Embryonic facial prominence (tissue), 1 donor: ENCODE measurements at regions not wholly inside any gene's neighbourhood (a gene's known extent, or its start where the extent isn't known, plus 50 kb on each side); places are given as distances from the start of the nearest gene placed in this dataset.

Source experiments
- DNase-seq: peaks from one replicate; pipeline ENCODE4 v3.0.0-alpha.2; 2016; ENCODE audit errors: extremely low spot score

DNA sequence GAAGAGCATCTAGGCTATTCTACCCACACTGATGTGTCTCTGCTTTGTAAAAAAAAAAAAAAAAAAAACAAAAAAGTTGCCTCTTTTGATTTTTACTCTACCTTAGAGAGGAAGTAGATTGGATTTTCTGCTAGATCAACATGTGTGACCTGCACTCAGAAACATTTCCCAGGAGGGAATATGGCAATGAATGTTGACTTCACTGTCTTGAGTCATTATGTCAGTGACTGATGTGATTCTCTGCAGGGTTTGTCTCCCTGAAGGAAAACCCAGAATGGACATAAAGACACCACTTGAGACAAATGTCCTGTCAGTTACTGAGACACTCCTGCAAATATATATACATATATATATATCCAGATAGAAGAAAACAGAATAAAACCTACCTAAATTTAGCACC, 370.3 kb downstream of the BMPER start:
- DNase-seq, result no peak

DNA sequence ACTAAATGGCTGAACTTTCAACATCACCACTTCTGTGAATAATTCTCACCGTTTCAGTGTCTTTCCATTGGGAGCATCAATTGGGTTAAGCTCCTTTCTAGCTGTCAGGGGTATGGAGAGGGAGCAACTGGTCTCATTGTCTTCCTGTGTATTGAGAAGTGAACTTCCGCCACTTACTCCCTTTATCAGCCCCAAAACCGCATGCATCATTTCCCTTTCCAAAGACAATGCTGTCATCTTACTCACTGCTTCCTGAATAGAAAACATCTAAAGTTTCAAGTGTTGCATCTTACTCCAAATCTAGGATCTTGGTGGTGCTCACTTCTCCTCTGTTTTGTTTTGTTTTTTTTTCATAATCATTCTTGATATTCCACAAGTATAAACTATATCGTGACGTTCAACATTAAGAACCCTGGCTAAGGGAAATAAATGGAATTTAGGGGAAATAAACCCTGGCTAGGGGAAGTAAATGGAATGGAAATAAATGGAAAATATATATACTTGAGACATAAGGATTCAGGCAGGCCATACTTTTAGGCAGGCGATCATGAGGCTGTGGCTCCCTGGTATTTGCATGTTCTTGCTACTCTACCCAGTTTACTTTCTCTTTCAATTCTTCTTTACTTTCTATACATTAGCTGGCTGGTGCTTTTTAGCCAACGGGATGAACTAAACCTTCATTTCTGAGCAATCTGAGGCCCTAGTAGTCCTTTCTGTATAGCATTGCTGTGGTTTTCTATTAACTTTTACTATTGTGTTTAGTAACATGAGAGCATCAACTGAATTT, 371.9 kb downstream of the BMPER start:
- no peak for DNase-seq

DNA sequence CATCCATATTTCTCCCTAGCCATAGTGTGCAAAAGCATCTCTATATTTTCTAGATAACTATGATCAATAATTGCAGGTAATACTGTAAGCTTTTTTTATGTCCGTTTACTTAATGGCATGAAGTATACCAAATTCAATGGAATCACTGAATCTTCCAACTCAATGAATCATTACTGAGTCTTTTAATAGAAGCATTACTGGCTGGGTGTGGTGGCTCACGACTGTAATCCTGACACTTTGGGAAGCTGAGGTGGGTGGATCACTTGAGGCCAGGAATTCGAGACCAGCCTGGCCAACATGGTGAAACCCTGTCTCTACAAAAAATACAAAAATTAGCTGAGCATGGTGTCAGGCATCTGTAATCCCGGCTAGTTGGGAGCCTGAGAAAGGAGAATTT, 372.5 kb downstream of the BMPER start:
- no peak for DNase-seq

DNA sequence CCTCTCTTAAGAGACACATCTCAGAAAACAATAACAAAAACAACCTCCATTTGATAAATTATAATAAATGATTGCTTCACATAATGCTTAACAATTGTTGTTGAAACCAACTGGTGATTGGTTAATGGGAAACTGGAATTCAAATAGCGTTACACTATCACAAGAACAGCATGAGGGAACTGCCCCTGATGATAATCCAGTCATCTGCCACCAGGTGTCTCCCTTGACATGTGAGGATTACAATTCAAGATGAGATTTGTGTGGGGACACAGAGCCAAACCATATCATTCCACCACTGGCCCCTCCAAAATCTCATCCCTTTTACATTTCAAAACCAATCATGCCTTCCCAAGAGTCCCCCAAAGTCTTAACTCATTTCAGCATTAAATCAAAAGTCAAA, 375.9 kb downstream of the BMPER start:
- DNase-seq, result no peak

DNA sequence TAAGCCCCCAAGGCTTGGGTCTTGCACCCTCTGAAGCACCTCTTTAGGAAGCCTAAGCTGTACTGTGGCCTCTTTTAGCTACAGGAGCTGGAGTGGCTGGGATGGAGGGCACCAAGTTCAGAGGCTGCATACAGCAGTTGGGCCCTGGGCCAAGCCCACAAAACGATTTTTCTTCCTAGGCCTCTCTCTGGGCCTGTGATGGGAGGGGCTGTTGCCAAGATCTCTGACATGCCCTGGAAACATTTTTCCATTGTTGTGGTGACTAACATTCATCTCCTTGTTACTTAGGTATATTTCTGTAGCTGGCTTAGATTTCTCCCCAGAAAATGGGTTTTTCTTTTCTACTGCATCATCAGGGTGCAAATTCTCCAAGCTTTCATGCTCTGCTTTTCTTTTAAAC, 375.7 kb upstream of the NPSR1 start:
- DNase-seq, result no peak

DNA sequence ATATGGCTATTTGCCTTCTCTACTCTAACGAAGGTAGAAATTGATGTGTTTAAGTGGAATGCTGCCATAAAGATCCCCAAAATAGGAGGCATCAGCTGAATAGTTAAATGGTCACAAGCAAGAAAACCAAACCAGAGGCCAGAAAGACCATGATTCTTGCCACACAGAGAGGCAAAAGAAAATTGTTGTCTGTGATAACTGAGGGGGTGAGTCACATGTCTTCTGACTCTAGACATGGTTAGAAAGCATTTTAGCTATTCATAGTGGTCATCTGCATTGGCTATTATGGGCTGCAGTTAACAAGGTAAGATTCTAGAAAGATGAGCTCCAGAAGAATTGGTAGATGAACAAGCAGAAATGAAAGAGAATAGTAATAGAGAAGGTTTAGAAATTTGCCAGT, 361.4 kb upstream of the NPSR1 start:
- no peak for DNase-seq

DNA sequence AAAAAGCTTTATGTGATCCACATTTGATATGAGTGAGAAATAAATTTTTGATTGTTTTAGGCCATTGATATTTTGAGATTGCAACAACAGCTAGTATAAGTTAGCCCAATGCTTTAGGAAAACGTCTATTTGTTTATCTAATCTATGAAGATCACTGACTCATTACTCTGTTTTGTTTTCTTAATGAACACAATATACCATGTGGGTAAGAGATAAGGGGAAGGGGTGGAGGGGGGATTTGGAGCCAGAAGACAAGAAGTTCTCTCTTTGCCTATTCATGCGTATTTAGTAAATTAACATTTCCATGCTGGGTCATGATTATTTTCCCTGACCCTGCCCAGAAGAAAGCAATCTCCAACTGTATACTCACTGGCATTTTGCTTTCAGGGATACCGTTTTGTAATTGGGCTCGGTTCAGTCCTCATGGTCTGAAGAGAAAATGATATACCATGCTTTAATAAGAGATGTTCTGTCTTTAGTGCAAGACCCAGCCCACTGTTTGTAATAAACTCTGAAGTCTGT, 359.5 kb upstream of the NPSR1 start:
- DNase-seq, result no peak

DNA sequence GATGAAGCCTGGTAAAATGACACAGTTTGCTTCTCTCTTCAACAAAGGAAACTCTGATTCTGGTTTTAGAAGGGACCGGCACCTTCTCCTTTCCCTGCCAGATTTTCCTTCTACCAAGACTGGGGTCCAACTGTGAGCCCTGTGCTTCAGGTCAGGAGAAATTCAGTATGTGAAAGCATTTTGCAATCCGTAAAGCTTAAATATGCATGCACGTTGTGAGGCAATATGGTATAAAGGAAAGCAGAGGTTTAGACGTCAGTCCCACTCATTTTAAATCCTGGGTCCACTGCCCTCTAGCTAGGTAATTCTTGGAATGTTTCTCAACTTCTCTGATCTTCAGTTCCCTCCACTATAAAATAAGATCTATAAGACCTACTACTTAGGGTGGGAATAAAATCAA, 359.0 kb upstream of the NPSR1 start:
- DNase-seq, result no peak

DNA sequence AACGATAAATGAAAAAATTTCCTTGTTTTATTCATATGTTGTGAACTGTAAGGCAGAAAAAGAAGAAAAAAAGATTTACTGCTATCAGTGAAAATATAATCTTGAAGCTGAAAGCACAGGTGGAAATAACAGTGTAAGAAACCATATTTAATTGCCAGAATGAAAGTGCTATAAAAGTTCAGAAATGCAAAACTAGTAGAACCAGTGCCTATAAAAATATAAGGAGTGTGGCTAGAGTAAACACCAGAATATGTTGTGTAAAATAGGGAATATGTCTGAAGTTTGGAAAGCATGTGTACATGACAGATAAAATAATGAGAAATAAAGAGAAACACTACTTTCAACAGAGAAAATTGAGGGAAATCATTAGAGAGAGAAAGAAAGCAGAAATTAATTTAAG, 350.5 kb upstream of the NPSR1 start:
- DNase-seq, result no peak

DNA sequence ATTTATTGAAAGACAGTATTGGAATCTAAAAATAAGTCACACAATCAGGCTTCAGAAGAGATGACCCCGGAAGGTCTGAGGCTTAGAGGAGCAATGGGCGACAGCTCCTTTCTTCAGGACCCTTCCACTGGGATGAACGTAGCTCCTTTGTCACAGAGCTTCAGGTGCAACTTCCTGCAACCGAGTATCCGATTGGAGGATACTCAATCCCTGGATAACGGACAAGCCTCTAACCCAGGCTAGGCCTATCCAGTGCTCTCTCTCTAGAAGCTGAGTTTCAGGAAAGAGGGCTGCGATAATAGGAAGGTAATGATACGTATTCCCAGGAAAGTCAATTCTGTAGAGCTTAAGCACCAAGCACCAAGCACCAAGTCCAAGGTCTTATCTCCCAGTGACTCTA, 349.4 kb upstream of the NPSR1 start:
- DNase-seq, result no peak

DNA sequence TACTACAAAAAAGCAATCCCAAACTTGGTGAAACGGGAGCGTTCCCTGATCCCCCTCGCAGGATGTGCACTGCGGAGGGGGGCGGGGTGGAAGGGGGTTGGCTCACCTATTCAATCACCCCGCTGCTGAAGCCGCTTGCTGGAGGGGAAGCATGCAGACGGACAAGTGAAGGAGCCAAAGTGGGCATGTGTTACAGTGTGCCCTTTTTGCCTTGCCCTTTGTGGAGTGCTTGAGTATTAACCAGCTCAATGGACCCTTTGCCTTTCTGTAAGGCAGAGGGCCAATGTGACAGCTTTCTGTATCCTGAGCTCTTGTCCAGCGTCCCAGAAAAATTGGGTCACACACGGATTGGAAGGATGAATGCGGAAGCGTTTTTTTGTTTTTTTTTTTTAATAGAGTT, 348.9 kb upstream of the NPSR1 start:
- DNase-seq, result no peak

DNA sequence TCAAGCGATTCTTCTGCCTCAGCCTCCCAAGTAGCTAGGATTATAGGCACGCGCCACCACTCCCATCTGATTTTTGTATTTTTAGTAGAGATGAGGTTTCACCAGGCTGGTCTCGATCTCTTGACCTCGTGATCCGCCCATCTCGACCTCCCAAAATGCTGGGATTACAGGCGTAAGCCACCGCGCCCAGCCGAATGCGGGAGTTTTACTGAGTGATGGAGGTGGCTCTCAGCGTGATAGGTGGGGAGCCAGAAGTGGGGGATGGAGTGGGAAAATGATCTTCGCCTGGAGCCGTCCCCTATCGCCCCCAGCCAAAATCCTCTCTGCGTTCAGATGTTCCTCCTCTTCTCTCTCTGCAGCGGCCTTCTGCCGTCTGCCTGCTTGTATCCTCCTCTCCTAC, 348.4 kb upstream of the NPSR1 start:
- DNase-seq, result no peak

DNA sequence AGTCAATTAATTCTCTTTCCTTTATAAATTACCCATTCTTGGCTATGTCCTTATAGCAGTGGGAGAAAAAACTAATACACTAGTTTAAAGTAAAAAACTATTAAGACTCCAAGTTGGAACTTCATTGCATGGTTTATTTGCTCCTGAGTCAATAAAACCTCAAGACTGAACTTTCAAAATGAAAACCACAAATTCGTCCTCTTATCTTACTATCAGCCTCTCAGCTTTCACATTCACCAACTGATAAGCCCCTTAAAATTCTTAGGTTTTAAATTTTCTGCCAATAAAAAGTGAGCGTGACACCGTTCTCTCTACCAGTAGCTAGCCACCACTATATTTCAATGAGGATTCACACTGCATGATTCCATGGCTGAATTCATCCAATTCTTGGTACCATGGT, 346.4 kb upstream of the NPSR1 start:
- no peak for DNase-seq

DNA sequence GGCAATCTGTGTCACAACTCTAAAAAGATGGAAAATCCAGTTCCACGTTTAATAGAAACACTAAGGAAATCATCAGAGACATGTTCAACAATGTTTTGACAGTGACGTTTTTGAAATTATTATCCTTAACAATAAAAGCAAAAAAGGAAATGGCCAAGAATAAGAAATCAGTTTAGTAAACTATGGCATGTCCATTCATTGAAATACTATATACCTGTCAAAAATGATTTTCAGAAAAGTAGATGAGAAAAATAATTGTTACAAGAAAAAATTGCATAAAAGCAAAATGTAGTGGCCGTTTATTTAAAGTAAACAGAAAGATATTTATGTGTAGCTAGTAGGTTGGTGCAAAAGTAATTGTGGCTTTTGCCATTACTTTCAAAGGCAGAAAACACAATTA, 345.4 kb upstream of the NPSR1 start:
- no peak for DNase-seq

DNA sequence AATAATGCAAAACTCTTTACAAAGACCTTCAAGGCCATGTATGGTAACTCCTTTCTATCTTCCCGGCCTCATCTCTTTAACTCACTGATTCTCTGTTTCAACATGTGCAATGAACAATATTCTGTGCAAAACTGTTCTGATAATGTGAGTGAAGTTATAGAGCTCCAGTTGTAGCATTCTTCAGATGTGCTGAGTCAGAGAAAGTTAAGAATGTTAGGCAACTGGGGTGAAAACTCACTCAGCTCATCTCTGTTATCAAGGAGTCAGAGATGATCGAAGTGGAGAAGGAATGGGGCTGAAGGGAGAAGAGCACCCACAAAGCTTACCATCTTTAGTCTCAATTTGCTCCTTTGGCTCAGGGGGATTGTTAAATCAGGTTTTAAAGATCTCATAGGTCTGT, 344.7 kb upstream of the NPSR1 start:
- no peak for DNase-seq

DNA sequence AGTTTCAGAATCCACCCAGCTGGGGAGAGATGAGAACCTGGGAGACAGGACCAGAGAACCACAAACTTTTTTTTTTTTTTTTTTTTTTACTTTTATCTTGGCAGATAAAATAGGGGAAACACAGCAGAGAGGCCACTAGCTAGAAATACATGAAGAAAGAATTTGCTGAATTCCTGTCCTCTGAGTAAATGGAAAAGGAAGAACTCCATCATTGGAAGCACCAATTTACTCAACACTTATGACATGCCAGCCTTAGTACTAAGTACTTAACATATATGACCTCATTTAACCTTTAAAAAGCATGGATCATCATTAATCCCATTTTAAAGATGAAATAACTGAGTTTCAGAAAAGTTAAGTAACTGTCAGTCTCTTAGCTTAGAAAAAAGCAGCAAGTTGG, 343.0 kb upstream of the NPSR1 start:
- DNase-seq, result no peak

DNA sequence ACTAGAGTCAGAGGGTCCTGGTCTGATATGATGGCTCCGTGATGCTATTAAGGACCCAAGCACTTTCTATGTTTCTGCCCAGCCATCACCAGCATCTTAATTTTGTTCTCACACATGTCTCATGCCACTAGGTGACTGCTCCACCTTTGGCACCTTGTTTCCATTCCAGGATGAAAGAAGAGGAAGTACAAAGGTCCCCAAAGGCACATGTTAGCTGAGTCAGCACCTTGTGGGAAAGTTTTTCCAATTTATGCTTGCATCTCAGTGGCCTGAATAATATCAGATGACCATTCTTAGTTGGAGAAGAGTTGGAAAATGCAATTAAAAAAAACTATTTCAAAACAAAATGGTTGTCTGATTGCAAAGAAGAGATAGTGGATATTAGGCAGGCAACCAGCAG, 341.0 kb upstream of the NPSR1 start:
- no peak for DNase-seq

DNA sequence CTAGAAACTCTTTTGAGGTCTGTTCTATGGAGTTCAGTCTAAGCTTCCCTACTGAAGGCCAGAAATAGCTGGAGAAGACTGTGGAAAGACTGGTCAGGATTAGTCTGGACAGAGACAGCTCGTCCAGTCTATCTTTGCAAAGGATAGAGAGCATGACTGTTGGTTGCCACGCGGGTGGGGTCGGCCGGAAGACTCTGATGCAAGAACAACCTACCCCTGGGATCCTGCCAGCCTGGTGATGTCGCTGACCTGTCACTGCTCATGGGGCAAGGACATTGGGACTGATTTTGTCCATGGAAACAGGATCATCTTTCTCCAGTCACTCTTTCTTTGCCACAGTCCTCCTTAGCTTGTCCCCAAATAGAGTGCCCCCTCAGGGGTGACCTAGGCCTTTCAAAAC, 337.6 kb upstream of the NPSR1 start:
- DNase-seq, result no peak

DNA sequence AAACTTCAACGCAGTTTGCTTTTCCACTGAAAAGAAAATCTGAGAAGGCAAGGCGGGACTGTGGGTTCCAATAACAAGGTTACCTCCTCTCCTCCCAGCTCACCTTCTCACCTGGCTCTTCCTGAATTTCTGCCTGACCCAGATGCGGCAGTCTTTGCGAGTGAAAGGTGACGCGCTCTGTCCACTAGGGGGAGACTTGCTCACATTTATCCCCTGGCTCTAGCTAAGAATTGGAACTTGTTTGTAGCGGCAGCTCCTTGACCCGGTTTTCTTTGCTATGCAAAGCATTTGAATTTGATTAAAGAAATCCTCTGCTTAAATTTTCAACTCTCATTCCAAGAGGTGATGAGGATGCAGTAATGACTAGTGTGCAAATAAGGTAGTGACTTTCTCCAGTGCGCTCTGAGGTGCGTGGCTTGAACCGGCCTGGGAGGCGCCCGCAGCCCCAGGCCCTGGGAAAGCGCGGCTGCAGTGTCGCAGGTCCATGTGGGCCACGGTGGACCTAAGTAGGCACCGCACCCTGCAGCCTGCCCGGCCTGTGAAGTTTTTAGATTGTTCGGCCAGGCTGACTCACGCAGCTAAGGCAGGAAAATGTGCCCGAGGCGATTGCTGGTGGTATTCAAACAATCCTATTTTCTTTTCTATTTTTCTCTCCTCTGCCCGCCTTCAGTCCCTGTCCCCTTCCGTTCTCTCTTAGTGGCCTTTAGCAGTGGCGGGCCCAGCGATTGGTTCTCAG, 336.9 kb upstream of the NPSR1 start:
- peak; percentile 68 for DNase-seq

DNA sequence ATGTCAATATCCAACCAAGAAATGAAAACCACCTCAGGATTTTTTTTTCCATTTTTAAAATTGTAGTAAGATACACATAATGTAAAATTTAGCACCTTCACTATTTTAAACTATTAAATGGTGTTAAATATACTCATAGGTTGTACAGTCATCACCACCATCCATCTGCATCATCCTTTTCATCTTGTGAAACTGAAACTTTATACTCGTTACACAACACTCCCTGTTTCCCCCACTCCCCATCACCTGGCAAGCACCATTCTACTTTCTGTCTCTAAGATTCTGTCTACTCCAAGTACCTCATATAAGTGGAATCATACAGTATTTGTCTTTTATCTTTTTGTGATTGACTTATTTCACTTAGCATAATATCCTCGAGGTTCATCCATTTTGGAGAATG, 335.2 kb upstream of the NPSR1 start:
- DNase-seq, result no peak

DNA sequence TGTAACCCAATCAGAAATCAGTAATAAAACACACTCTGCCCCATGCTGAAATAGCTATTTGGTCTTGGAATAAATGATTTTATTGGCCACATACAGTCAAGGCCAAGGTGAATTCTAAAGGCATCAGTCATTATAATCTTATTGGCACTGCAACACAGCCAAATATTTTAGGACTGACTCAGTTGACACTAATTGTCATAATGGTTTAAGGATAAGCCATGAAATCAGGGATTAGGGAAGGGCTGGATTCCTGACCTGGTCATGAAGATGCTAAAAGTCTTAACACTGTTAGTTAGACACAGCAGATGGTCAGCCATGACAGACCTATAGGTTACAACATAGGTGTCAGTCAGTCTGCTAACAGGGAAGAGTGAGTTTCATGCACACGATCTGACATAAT, 330.3 kb upstream of the NPSR1 start:
- DNase-seq, result no peak

DNA sequence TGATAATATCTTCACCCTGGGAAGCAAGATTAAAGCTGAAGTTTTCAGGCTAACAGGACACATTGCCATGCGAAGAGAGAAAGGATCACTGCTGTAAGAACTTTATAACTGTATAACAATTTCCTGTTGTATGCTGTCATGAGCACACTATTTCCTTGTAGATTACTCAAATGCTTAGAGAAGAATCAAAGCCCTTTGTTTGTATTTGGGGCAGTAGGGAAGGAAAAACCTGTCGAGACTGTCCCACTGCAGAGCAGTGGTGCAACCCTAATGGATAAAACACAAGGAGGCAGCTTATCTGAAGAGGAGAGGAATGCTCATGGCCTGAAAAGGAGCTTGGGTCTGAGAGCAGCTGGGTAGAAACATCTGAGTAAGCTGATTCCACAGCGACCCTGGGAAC, 327.7 kb upstream of the NPSR1 start:
- DNase-seq, result no peak

DNA sequence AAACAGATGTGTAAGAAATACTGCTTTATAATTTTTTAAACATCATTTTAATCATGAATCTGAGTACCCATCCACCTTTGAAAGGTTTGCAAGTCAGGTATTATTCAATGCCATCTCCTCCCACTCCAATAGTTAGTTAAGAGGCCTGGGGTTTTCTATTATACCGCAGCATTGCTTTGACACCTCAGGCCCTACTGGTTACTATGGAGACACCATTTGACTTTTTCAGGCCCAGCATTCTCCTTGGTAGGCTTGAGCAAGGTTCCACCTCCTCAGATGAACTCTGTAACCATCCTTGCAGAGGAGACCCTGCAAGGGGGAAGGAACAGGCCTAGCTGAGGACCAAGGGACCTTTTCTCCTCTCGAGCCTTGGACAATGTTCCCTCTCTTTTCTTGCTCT, 326.9 kb upstream of the NPSR1 start:
- DNase-seq, result no peak
